ENCODE measurements at regions not wholly inside any gene's neighbourhood (a gene's known extent, or its start where the extent isn't known, plus 50 kb on each side); places are given as distances from the start of the nearest gene placed in this dataset.

DNA sequence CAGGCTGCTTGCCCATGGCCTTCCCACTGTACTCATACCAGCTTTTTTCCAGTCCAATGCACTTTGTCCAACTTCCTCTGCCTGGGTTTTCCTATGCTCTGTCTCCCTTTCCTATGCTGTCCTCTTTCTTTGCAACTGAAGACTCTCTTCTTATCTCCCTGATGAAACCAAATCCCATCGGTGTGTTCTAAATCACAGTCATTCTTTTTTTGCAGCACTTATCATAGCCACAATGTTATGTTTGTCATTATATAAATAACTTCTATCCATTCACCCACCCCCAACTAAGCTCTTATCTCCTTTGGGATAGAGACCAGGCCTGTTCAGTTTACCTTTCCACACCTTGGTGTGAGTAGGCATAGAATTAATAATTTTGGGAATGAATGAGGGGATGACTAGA, 121.0 kb downstream of the GPX5 start:
- TF ChIP-seq, protein P1, sequence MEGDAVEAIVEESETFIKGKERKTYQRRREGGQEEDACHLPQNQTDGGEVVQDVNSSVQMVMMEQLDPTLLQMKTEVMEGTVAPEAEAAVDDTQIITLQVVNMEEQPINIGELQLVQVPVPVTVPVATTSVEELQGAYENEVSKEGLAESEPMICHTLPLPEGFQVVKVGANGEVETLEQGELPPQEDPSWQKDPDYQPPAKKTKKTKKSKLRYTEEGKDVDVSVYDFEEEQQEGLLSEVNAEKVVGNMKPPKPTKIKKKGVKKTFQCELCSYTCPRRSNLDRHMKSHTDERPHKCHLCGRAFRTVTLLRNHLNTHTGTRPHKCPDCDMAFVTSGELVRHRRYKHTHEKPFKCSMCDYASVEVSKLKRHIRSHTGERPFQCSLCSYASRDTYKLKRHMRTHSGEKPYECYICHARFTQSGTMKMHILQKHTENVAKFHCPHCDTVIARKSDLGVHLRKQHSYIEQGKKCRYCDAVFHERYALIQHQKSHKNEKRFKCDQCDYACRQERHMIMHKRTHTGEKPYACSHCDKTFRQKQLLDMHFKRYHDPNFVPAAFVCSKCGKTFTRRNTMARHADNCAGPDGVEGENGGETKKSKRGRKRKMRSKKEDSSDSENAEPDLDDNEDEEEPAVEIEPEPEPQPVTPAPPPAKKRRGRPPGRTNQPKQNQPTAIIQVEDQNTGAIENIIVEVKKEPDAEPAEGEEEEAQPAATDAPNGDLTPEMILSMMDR (IDR thresholded peaks at IDR 0.05): no peak
- no peak for TF ChIP-seq POLR2AphosphoS5 (IDR thresholded peaks at IDR 0.05; ENCODE audit: insufficient read depth in 1 of 2, low read depth in 1 of 2)
